T-helper 17 cell (primary cell): ENCODE measurements at regions not wholly inside any gene's neighbourhood (a gene's known extent, or its start where the extent isn't known, plus 50 kb on each side); places are given as distances from the start of the nearest gene placed in this dataset.
"Not testable (repeated sequence)": the region's sequence is repeated elsewhere in the genome, so short reads cannot be mapped to it uniquely, and the experiment has no call there.

ENCODE experiments used
- ATAC-seq: fragments of 150-1000 bp; cut with Tn5 transposase; 2 replicates; pipeline ENCODE4 v1.10.0; 2021; ENCODE audit warnings: mild to moderate bottlenecking, moderate library complexity
- DNase-seq, 3 donors: peaks; one replicate each; pipeline versions ENCODE4 v3.0.0 to v3.0.0-alpha.2; 2020 to 2021
- H3K9me3 ChIP-seq: one replicate; pipeline ENCODE4 v1.7.0; 2013; ENCODE audit warnings: low read length, mild to moderate bottlenecking; ENCODE audit not compliant: control insufficient read depth, poor library complexity, severe bottlenecking
- H3K27ac Mint-ChIP-seq: one replicate; pipeline ENCODE4 v1.8.0; 2022; ENCODE audit warnings: mild to moderate bottlenecking, moderate library complexity, mixed read lengths
- H3K27me3 Mint-ChIP-seq: one replicate; pipeline ENCODE4 v1.8.0; 2022; ENCODE audit warnings: mixed read lengths
- H3K36me3 Mint-ChIP-seq: one replicate; pipeline ENCODE4 v1.8.0; 2022; ENCODE audit warnings: low read depth, mixed read lengths
- H3K4me1 Mint-ChIP-seq: one replicate; pipeline ENCODE4 v1.8.0; 2022; ENCODE audit warnings: mild to moderate bottlenecking, mixed read lengths
- H3K4me3 Mint-ChIP-seq: one replicate; pipeline ENCODE4 v1.8.0; 2022; ENCODE audit warnings: mild to moderate bottlenecking, moderate library complexity, mixed read lengths

GRCh38 chr6:58121616-58122015 is 804.2 kb downstream of the PRIM2 start:
- H3K4me3 Mint-ChIP-seq, H3K4me1 Mint-ChIP-seq, H3K27me3 Mint-ChIP-seq, DNase-seq, H3K27ac Mint-ChIP-seq, H3K9me3 ChIP-seq, ATAC-seq, H3K36me3 Mint-ChIP-seq: not testable (repeated sequence)

GRCh38 chr6:58123770-58124169 is 806.3 kb downstream of the PRIM2 start:
- not testable (repeated sequence) for H3K9me3 ChIP-seq, H3K27ac Mint-ChIP-seq, H3K4me1 Mint-ChIP-seq, DNase-seq, ATAC-seq, H3K4me3 Mint-ChIP-seq, H3K36me3 Mint-ChIP-seq, H3K27me3 Mint-ChIP-seq

GRCh38 chr6:58128549-58128948 is 811.1 kb downstream of the PRIM2 start:
- H3K4me3 Mint-ChIP-seq, ATAC-seq, H3K4me1 Mint-ChIP-seq, H3K9me3 ChIP-seq, H3K27me3 Mint-ChIP-seq, H3K36me3 Mint-ChIP-seq, DNase-seq, H3K27ac Mint-ChIP-seq: not testable (repeated sequence)

- H3K4me3 Mint-ChIP-seq, ATAC-seq: not testable (repeated sequence)
Measured at GRCh38 chr6:58129098-58129497, 811.7 kb downstream of the PRIM2 start.

GRCh38 chr6:58139746-58140145 is 822.3 kb downstream of the PRIM2 start:
- not testable (repeated sequence) for H3K27me3 Mint-ChIP-seq, H3K27ac Mint-ChIP-seq, H3K9me3 ChIP-seq, ATAC-seq, H3K4me1 Mint-ChIP-seq, H3K4me3 Mint-ChIP-seq, H3K36me3 Mint-ChIP-seq, DNase-seq

More at GRCh38 chr6:58129098-58129497, 811.7 kb downstream of the PRIM2 start:
- H3K4me1 Mint-ChIP-seq, H3K27ac Mint-ChIP-seq, H3K36me3 Mint-ChIP-seq, H3K9me3 ChIP-seq, DNase-seq, H3K27me3 Mint-ChIP-seq: not testable (repeated sequence)

GRCh38 chr6:58171025-58171424 is 853.6 kb downstream of the PRIM2 start:
- H3K27ac Mint-ChIP-seq, H3K4me3 Mint-ChIP-seq, H3K27me3 Mint-ChIP-seq, DNase-seq, H3K36me3 Mint-ChIP-seq, ATAC-seq, H3K9me3 ChIP-seq, H3K4me1 Mint-ChIP-seq: not testable (repeated sequence)

- not testable (repeated sequence) for ATAC-seq, H3K27me3 Mint-ChIP-seq, H3K4me1 Mint-ChIP-seq
Measured at GRCh38 chr6:58181557-58182065, 864.2 kb downstream of the PRIM2 start.

GRCh38 chr6:58185300-58185699 is 867.9 kb downstream of the PRIM2 start:
- not testable (repeated sequence) for H3K36me3 Mint-ChIP-seq, DNase-seq, H3K4me1 Mint-ChIP-seq, H3K9me3 ChIP-seq, H3K27me3 Mint-ChIP-seq, H3K4me3 Mint-ChIP-seq, H3K27ac Mint-ChIP-seq, ATAC-seq

More at GRCh38 chr6:58181557-58182065, 864.2 kb downstream of the PRIM2 start:
- not testable (repeated sequence) for H3K4me3 Mint-ChIP-seq, DNase-seq, H3K36me3 Mint-ChIP-seq, H3K27ac Mint-ChIP-seq, H3K9me3 ChIP-seq

GRCh38 chr6:58193209-58193608 is 875.8 kb downstream of the PRIM2 start:
- ATAC-seq, H3K27ac Mint-ChIP-seq, H3K9me3 ChIP-seq, H3K4me3 Mint-ChIP-seq, H3K27me3 Mint-ChIP-seq, H3K36me3 Mint-ChIP-seq, DNase-seq, H3K4me1 Mint-ChIP-seq: not testable (repeated sequence)

- Mint-ChIP-seq H3K27me3 (no peaks in the 10 kb centered on the region), H3K27ac (no peak overlapping the region), H3K4me1 (no peaks in the 10 kb centered on the region), H3K36me3 (no peaks in the 10 kb centered on the region), H3K4me3 (no peak overlapping the region)
- DNase-seq (no peak), ATAC-seq (no peak)
- no peaks in the 10 kb centered on the region for H3K9me3 ChIP-seq
Measured at GRCh38 chr6:58198301-58198700, 880.9 kb downstream of the PRIM2 start.

- not testable (repeated sequence) for H3K9me3 ChIP-seq, H3K36me3 Mint-ChIP-seq, H3K27me3 Mint-ChIP-seq, H3K27ac Mint-ChIP-seq, ATAC-seq, DNase-seq, H3K4me3 Mint-ChIP-seq, H3K4me1 Mint-ChIP-seq
Measured at GRCh38 chr6:58237124-58237523, 919.7 kb downstream of the PRIM2 start.

- not testable (repeated sequence) for H3K36me3 Mint-ChIP-seq, H3K4me3 Mint-ChIP-seq, ATAC-seq, H3K9me3 ChIP-seq, H3K27ac Mint-ChIP-seq, H3K27me3 Mint-ChIP-seq, H3K4me1 Mint-ChIP-seq, DNase-seq
Measured at GRCh38 chr6:58238421-58238820, 921.0 kb downstream of the PRIM2 start.

- H3K27ac Mint-ChIP-seq, H3K9me3 ChIP-seq: not testable (repeated sequence)
Measured at GRCh38 chr6:58257625-58258024, 940.2 kb downstream of the PRIM2 start.

GRCh38 chr6:58290177-58290576 is 972.7 kb downstream of the PRIM2 start:
- Mint-ChIP-seq H3K4me1 (no peaks in the 10 kb centered on the region), H3K27ac (no peak overlapping the region), H3K27me3 (no peaks in the 10 kb centered on the region), H3K4me3 (no peak overlapping the region), H3K36me3 (no peaks in the 10 kb centered on the region)
- H3K9me3 ChIP-seq, result no peaks in the 10 kb centered on the region
- ATAC-seq (no peak), DNase-seq (no peak)

More at GRCh38 chr6:58257625-58258024, 940.2 kb downstream of the PRIM2 start:
- H3K27me3 Mint-ChIP-seq, DNase-seq, H3K4me3 Mint-ChIP-seq, ATAC-seq, H3K4me1 Mint-ChIP-seq, H3K36me3 Mint-ChIP-seq: not testable (repeated sequence)
